Choroid plexus epithelial cell (primary cell): ENCODE measurements at regions not wholly inside any gene's neighbourhood (a gene's known extent, or its start where the extent isn't known, plus 50 kb on each side); places are given as distances from the start of the nearest gene placed in this dataset.

Source experiments
- DNase-seq: peaks from one replicate; pipeline ENCODE4 v3.0.0-alpha.2; 2010; ENCODE audit warnings: low read depth
- H3K4me3 ChIP-seq: 2 replicates; pipeline ENCODE4 v1.5.1; 2011; ENCODE audit warnings: low read depth, mild to moderate bottlenecking, control low read depth, low read length, moderate library complexity
- CTCF ChIP-seq: conservative IDR thresholded peaks from 2 replicates; pipeline ENCODE4 v1.5.1; 2011; ENCODE audit warnings: low read depth, mild to moderate bottlenecking, control low read depth, inconsistent platforms, low read length, moderate library complexity

GRCh38 chr20:11247046-11248010 lies 573.5 kb upstream of the JAG1 start:
- TF ChIP-seq CTCF, result no peak

GRCh38 chr20:11248011-11248409 lies 574.2 kb upstream of the JAG1 start:
- TF ChIP-seq CTCF, result no peak
- no peak for DNase-seq
- H3K4me3 ChIP-seq, result no peak overlapping the region

More at GRCh38 chr20:11247046-11248010, 573.5 kb upstream of the JAG1 start:
- DNase-seq, result no peak
- no peak overlapping the region for H3K4me3 ChIP-seq

GRCh38 chr20:11248687-11249638 lies 575.2 kb upstream of the JAG1 start:
- no peak overlapping the region for H3K4me3 ChIP-seq
- DNase-seq, result no peak
- TF ChIP-seq CTCF, result no peak

GRCh38 chr20:11249683-11250082 lies 575.9 kb upstream of the JAG1 start:
- no peak for DNase-seq
- no peak overlapping the region for H3K4me3 ChIP-seq
- no peak for TF ChIP-seq CTCF

GRCh38 chr20:11252447-11252846 lies 578.6 kb upstream of the JAG1 start:
- no peak for TF ChIP-seq CTCF
- no peak for DNase-seq
- H3K4me3 ChIP-seq, result no peak overlapping the region

- no peak overlapping the region for H3K4me3 ChIP-seq
- no peak for DNase-seq
- TF ChIP-seq CTCF, result no peak
Measured at GRCh38 chr20:11255455-11255854, 581.7 kb upstream of the JAG1 start.
